HCT116 (cell line): ENCODE measurements at regions not wholly inside any gene's neighbourhood (a gene's known extent, or its start where the extent isn't known, plus 50 kb on each side); places are given as distances from the start of the nearest gene placed in this dataset.

Source experiments
- EZH2phosphoT487 ChIP-seq: fragments of 200-600 bp; IDR thresholded peaks from 2 replicates; pipeline ENCODE4 v1.6.1; 2018; ENCODE audit warnings: antibody characterized with exemption, borderline replicate concordance
- POLR2A ChIP-seq: IDR thresholded peaks from 2 replicates; pipeline ENCODE4 v1.7.0; 2011; ENCODE audit warnings: borderline replicate concordance; ENCODE audit not compliant: insufficient read depth, insufficient read length; ENCODE audit errors: extremely low read depth

GRCh38 chr6:168827586-168827871 is 386.5 kb downstream of the SMOC2 start:
- TF ChIP-seq POLR2A (no peak), EZH2phosphoT487 (no peak)
